ENCODE measurements at regions not wholly inside any gene's neighbourhood (a gene's known extent, or its start where the extent isn't known, plus 50 kb on each side); places are given as distances from the start of the nearest gene placed in this dataset.

DNA sequence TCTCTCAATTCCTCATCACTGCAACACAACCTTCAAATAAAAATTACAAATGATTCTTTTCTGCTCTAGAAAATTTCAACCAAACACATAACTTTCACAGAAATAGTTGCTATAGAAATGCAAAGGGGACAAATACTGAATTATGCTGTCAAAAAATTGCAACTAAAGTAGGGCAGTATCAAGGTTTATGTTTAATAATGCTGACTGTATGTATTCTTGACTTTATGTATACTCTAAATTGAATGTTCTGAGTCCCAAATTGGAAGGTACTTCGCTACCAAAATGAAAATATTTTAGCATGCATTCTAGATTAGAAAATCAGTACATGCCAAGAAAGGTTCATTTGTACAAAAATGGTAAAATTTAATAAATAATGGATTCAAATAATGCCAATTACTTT lies 237.3 kb upstream of the TET2 start:
- TF ChIP-seq CTCF (IDR thresholded peaks at IDR 0.05), result no peak
- H3K4me3 ChIP-seq, result no peak overlapping the region
- H3K4me1 ChIP-seq, result peaks cover 0 to 4% (median 0%) of the 10 kb centered on the region in 3 donors
- no peak for ATAC-seq
- H3K36me3 ChIP-seq, result no peaks in the 10 kb centered on the region
- H3K27ac ChIP-seq, result no peak overlapping the region
- H3K9me3 ChIP-seq, result no peaks in the 10 kb centered on the region
- 59 to 77% methylated on average over 1 of the region's 1 CpG for WGBS, 2 donors (ENCODE audit: low coverage in 1 of 2)
- H3K27me3 ChIP-seq, result no peaks in the 10 kb centered on the region

DNA sequence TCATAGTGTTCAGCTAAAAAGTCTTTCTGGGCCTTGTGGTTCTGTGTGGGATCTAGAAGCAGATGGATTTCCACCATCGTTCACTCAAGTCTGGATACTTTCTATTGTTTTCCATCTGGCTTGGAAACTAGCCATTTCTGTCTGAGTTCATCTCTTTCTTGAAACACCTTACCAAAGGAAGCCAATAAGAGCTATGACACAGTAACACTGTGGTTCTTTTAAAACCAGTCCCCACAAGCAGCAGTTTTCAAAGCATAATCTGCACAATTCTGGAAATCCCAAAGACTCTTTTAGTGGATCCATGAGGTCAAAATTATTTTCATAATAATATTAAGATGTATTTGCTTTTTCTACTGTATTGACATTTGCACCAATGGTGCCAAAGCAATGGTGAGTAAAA lies 234.2 kb upstream of the TET2 start:
- no peak for TF ChIP-seq POLR2A (IDR thresholded peaks at IDR 0.05)
- Histone ChIP-seq H3K27me3 (no peaks in the 10 kb centered on the region), H3K9me3 (no peaks in the 10 kb centered on the region), H3K36me3 (no peaks in the 10 kb centered on the region), H3K4me1 (no peaks in the 10 kb centered on the region), H3K4me3 (no peak overlapping the region), H3K27ac (no peak overlapping the region)
- no peak for ATAC-seq
- 57% methylated on average over 1 of the region's 1 CpG; no CpG with 5 or more reads in 1 of the 2 donors for WGBS, 2 donors (ENCODE audit: low coverage in 1 of 2)

DNA sequence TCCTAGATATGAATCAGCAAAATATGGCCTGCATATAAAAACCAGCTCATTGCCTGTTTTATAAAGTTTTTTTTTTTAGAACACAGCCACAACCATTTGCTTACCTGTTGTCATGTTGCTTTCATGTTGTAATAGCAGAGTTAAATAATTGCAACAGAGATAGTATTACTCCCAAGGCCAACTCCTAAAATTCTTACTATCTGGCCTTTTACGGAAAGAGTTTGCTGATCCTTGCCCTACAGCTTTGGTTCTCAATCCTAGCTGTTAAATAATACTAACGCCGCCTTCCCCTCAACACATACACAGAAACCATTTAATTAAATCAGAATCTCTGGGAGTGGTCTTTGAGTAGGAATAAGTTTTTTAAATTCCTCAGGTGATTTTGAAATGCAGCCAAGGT lies 231.3 kb upstream of the TET2 start:
- no peaks in the 10 kb centered on the region for H3K36me3 ChIP-seq
- 53 to 88% methylated on average over 1 to 3 of the region's 3 CpGs for WGBS, 2 donors (ENCODE audit: low coverage in 1 of 2)
- no peak for TF ChIP-seq POLR2AphosphoS5 (IDR thresholded peaks at IDR 0.05)
- TF ChIP-seq EP300 (IDR thresholded peaks at IDR 0.05), result no peak
- no peak for TF ChIP-seq POLR2A (IDR thresholded peaks at IDR 0.05)
- TF ChIP-seq CTCF (IDR thresholded peaks at IDR 0.05), result no peak
- no peaks in the 10 kb centered on the region for H3K27me3 ChIP-seq
- H3K4me3 ChIP-seq, result no peak overlapping the region
- no peaks in the 10 kb centered on the region for H3K9me3 ChIP-seq
- no peak overlapping the region for H3K27ac ChIP-seq
- ATAC-seq, result no peak
- H3K4me1 ChIP-seq, result no peaks in the 10 kb centered on the region

GRCh38 chr4:104915864-104916263 lies 230.8 kb upstream of the TET2 start:
- Histone ChIP-seq H3K9me3 (no peaks in the 10 kb centered on the region), H3K36me3 (no peaks in the 10 kb centered on the region), H3K27ac (no peak overlapping the region), H3K27me3 (no peaks in the 10 kb centered on the region), H3K4me1 (no peaks in the 10 kb centered on the region), H3K4me3 (no peak overlapping the region)
- WGBS, 2 donors (ENCODE audit: low coverage in 1 of 2), result 30 to 44% methylated on average over 3 of the region's 3 CpGs
- ATAC-seq, result no peak
- TF ChIP-seq EP300 (IDR thresholded peaks at IDR 0.05) (no peak), POLR2A (IDR thresholded peaks at IDR 0.05) (no peak)

DNA sequence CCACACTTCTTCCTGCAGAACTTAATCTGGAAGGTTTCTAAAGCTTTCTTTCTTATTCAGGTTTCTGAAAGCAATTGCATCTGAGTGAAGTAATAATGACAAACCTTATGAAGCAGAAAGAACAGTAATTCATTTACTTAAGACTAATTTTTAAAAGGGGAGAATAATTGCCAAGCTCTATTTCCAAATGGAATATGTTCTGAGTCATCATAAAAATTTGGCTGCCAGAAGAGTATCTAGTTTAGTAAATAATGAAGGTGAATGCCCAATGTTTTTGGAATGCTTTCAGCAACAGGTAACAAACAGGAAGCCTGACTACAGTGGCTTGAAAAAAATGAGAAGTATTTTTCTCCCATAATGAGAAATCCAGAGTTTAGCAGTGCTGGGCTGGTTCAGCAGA lies 227.3 kb upstream of the TET2 start:
- Histone ChIP-seq H3K27ac (no peak overlapping the region), H3K4me1 (no peaks in the 10 kb centered on the region), H3K9me3 (no peaks in the 10 kb centered on the region), H3K27me3 (no peaks in the 10 kb centered on the region), H3K4me3 (no peak overlapping the region), H3K36me3 (no peaks in the 10 kb centered on the region)
- no peak for TF ChIP-seq POLR2A (IDR thresholded peaks at IDR 0.05)
- TF ChIP-seq CTCF (IDR thresholded peaks at IDR 0.05), result no peak
- no peak for TF ChIP-seq POLR2AphosphoS5 (IDR thresholded peaks at IDR 0.05)
- no peak for TF ChIP-seq EP300 (IDR thresholded peaks at IDR 0.05)
- no peak for ATAC-seq

GRCh38 chr4:104930298-104930697 lies 216.4 kb upstream of the TET2 start:
- Histone ChIP-seq H3K27ac (no peak overlapping the region), H3K9me3 (peaks cover 0 to 10% (median 0%) of the 10 kb centered on the region in 3 donors), H3K4me3 (no peak overlapping the region), H3K36me3 (no peaks in the 10 kb centered on the region), H3K4me1 (no peaks in the 10 kb centered on the region), H3K27me3 (no peaks in the 10 kb centered on the region)
- TF ChIP-seq CTCF (IDR thresholded peaks at IDR 0.05) (no peak), EP300 (IDR thresholded peaks at IDR 0.05) (no peak), POLR2AphosphoS5 (IDR thresholded peaks at IDR 0.05) (no peak), POLR2A (IDR thresholded peaks at IDR 0.05) (no peak)
- no peak for ATAC-seq
- 93 to 97% methylated on average over 3 to 4 of the region's 7 CpGs for WGBS, 2 donors (ENCODE audit: low coverage in 1 of 2)
